Fibroblast of lung (primary cell): ENCODE measurements at regions not wholly inside any gene's neighbourhood (a gene's known extent, or its start where the extent isn't known, plus 50 kb on each side); places are given as distances from the start of the nearest gene placed in this dataset.

Experiments
- EZH2 ChIP-seq: IDR thresholded peaks from 2 replicates; pipeline ENCODE4 v1.5.1; 2012; ENCODE audit warnings: low read length, control low read depth, mild to moderate bottlenecking; ENCODE audit errors: missing control alignments
- TF ChIP-seq, protein P1 (sequence below), 2 donors: IDR thresholded peaks in 1 of 2; conservative IDR thresholded peaks in 1 of 2; 1 replicate in 1 of 2; 2 replicates in 1 of 2; pipeline ENCODE4 v1.5.1; 2011 to 2012; ENCODE audit warnings: low read length in 2 of 2, control low read depth in 1 of 2, inconsistent platforms in 1 of 2, low read depth in 1 of 2, mild to moderate bottlenecking in 1 of 2

DNA sequence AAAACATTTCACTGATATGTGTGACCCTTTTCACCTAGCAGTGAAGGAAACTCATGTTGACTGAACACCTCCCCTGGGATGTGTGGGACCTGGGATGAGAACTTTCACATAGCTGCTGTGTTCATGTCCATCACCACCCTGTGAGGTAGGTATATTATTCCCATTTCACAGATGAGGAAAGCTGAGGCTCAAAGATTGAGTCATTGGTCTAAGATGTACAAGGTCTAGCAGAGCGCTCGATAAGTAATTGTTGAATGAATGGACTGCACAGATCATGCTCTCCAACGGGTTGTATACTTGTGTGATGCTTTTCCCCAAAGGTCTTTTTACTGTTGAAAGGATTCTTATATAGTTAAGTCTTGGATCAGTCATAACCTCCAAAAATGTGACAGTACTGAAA is 75.6 kb upstream of the TSC22D1 start:
- no peak for TF ChIP-seq EZH2
- TF ChIP-seq, protein P1, sequence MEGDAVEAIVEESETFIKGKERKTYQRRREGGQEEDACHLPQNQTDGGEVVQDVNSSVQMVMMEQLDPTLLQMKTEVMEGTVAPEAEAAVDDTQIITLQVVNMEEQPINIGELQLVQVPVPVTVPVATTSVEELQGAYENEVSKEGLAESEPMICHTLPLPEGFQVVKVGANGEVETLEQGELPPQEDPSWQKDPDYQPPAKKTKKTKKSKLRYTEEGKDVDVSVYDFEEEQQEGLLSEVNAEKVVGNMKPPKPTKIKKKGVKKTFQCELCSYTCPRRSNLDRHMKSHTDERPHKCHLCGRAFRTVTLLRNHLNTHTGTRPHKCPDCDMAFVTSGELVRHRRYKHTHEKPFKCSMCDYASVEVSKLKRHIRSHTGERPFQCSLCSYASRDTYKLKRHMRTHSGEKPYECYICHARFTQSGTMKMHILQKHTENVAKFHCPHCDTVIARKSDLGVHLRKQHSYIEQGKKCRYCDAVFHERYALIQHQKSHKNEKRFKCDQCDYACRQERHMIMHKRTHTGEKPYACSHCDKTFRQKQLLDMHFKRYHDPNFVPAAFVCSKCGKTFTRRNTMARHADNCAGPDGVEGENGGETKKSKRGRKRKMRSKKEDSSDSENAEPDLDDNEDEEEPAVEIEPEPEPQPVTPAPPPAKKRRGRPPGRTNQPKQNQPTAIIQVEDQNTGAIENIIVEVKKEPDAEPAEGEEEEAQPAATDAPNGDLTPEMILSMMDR (conservative IDR thresholded peaks at IDR 0.05 in 1 of 2, IDR thresholded peaks at IDR 0.05 in 1 of 2; ENCODE audit: low read depth in 1 of 2, low read length in 2 of 2), result no peak
